CD14-positive monocyte (primary cell): ENCODE measurements at regions not wholly inside any gene's neighbourhood (a gene's known extent, or its start where the extent isn't known, plus 50 kb on each side); places are given as distances from the start of the nearest gene placed in this dataset.
A peak's percentile ranks its signal among the peaks of the same experiment; 100 is the strongest.
"Not testable (repeated sequence)": the region's sequence is repeated elsewhere in the genome, so short reads cannot be mapped to it uniquely, and the experiment has no call there.

Source experiments
- DNase-seq, 3 donors: peaks; one replicate each; pipeline ENCODE4 v3.0.0-alpha.2; 2011 to 2022
- H2AFZ ChIP-seq: 2 replicates; pipeline ENCODE4 v1.6.0; 2012; ENCODE audit warnings: mild to moderate bottlenecking, low read depth, low read length, inconsistent platforms; ENCODE audit not compliant: insufficient read depth, poor library complexity, severe bottlenecking
- H3K27ac ChIP-seq, 2 donors: 1 replicate in 1 of 2; 2 replicates in 1 of 2; pipeline ENCODE4 v1.5.1; 2012 to 2013; ENCODE audit warnings: low read length in 2 of 2, control low read depth in 1 of 2, inconsistent platforms in 1 of 2, low read depth in 1 of 2, mild to moderate bottlenecking in 1 of 2
- H3K27me3 ChIP-seq, 2 donors: one replicate each; pipeline versions ENCODE4 v1.6.0 to v1.6.1; 2011 to 2013; ENCODE audit warnings: low read length in 2 of 2; ENCODE audit not compliant: control insufficient read depth in 2 of 2, insufficient read depth in 2 of 2
- H3K36me3 ChIP-seq, 2 donors: replicated peaks in 1 of 2; 1 replicate in 1 of 2; 2 replicates in 1 of 2; pipeline versions ENCODE4 v1.5.1 to v1.6.1; 2012 to 2013; ENCODE audit warnings: low read length in 2 of 2, control low read depth in 1 of 2, inconsistent platforms in 1 of 2, mild to moderate bottlenecking in 1 of 2; ENCODE audit not compliant: insufficient read depth in 2 of 2, control insufficient read depth in 1 of 2
- H3K4me1 ChIP-seq, 2 donors: 1 replicate in 1 of 2; 2 replicates in 1 of 2; pipeline versions ENCODE4 v1.5.1 to v1.6.1; 2012 to 2013; ENCODE audit warnings: low read length in 2 of 2, control low read depth in 1 of 2, inconsistent platforms in 1 of 2, mild to moderate bottlenecking in 1 of 2, moderate library complexity in 1 of 2; ENCODE audit not compliant: insufficient read depth in 2 of 2, control insufficient read depth in 1 of 2
- H3K4me2 ChIP-seq: replicated peaks from 2 replicates; pipeline ENCODE3; 2012; ENCODE audit warnings: low read length, moderate library complexity, mild to moderate bottlenecking; ENCODE audit not compliant: poor library complexity, severe bottlenecking; ENCODE audit errors: extremely low read depth
- H3K4me3 ChIP-seq, 3 experiments: fragments of 200-600 bp in 1 of 3; sonication (generic) in 1 of 3; replicated peaks in 1 of 3; 1 replicate in 2 of 3; 2 replicates in 1 of 3; pipeline ENCODE4 v1.5.1; 2011 to 2013; ENCODE audit warnings: low read length in 3 of 3, mild to moderate bottlenecking in 3 of 3, control low read depth in 2 of 3, low read depth in 2 of 3, inconsistent platforms in 1 of 3, moderate library complexity in 1 of 3
- H3K79me2 ChIP-seq: 2 replicates; pipeline ENCODE4 v1.6.0; 2012; ENCODE audit warnings: mild to moderate bottlenecking, control low read depth, inconsistent platforms, low read length, moderate library complexity; ENCODE audit not compliant: insufficient read depth
- H3K9ac ChIP-seq: 2 replicates; pipeline ENCODE4 v1.6.0; 2017; ENCODE audit warnings: low read length, mild to moderate bottlenecking; ENCODE audit not compliant: insufficient read depth, poor library complexity, severe bottlenecking
- H3K9me3 ChIP-seq, 2 donors: replicated peaks in 1 of 2; 1 replicate in 1 of 2; 2 replicates in 1 of 2; pipeline versions ENCODE4 v1.5.1 to v1.6.1; 2012 to 2013; ENCODE audit warnings: low read length in 2 of 2, control low read depth in 1 of 2; ENCODE audit not compliant: control insufficient read depth in 1 of 2, insufficient read depth in 1 of 2
- H4K20me1 ChIP-seq: 2 replicates; pipeline ENCODE4 v1.6.0; 2012; ENCODE audit warnings: mild to moderate bottlenecking, low read length, control low read depth, moderate library complexity; ENCODE audit not compliant: insufficient read depth
- H3K27ac Mint-ChIP-seq, 7 donors: one replicate each; pipeline ENCODE4 v1.8.0; 2020; ENCODE audit warnings: mild to moderate bottlenecking in 7 of 7, mixed read lengths in 7 of 7, moderate library complexity in 6 of 7, inconsistent platforms in 2 of 7
- H3K27me3 Mint-ChIP-seq, 3 donors: one replicate each; pipeline ENCODE4 v1.8.0; 2021 to 2022; ENCODE audit warnings: low read depth in 3 of 3, mild to moderate bottlenecking in 3 of 3, mixed read lengths in 3 of 3, moderate library complexity in 3 of 3, inconsistent platforms in 1 of 3
- H3K36me3 Mint-ChIP-seq, 2 donors: one replicate each; pipeline ENCODE4 v1.8.0; 2020; ENCODE audit warnings: mixed read lengths in 2 of 2, inconsistent platforms in 1 of 2, mild to moderate bottlenecking in 1 of 2
- H3K4me1 Mint-ChIP-seq: one replicate; pipeline ENCODE4 v1.8.0; 2020; ENCODE audit warnings: mild to moderate bottlenecking, mixed read lengths
- H3K4me3 Mint-ChIP-seq, 2 donors: one replicate each; pipeline ENCODE4 v1.8.0; 2020; ENCODE audit warnings: mild to moderate bottlenecking in 2 of 2, mixed read lengths in 2 of 2, moderate library complexity in 1 of 2
- H3K9me3 Mint-ChIP-seq, 7 donors: one replicate each; pipeline ENCODE4 v1.8.0; 2020 to 2022; ENCODE audit warnings: mixed read lengths in 7 of 7, mild to moderate bottlenecking in 6 of 7, moderate library complexity in 6 of 7, inconsistent platforms in 2 of 7
- WGBS: methylation state at CpG from one replicate; pipeline ENCODE4 v1.1.5; 2013; ENCODE audit warnings: missing lambda C conversion rate; ENCODE audit not compliant: insufficient coverage; 5-methylcytosine and 5-hydroxymethylcytosine counted together
- intact Hi-C, 2 donors: fragments of 100-400 bp; cut with micrococcal nuclease; formaldehyde crosslinking; loops; one replicate each; pipeline versions ENCODE4 v1.15.0 to v1.15.1; 2023
- TF ChIP-seq, protein P1 (sequence below): fragments of 200-600 bp; IDR thresholded peaks from one replicate; pipeline ENCODE4 v1.8.0; 2022; ENCODE audit warnings: antibody characterized with exemption, mild to moderate bottlenecking

DNA sequence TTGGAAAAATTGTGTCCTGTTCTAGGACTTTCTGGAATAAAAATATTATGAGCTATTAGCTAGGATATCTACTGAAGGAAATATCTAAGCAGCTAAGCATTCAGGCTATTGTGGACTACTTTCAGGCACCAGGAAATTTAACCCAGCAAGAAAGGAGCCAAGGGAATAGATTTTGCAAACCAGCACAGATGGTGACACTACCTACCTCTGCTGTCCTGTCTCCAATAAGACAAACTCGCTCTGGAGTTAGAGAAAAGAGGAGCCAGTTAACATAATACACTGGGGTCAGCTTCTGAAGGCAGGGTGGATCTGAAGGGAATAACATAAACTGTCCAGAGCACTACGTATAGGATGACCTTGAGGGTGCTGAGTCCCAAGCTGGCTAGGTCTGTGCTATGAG lies 223.7 kb upstream of the PRSS58 start:
- Mint-ChIP-seq H3K36me3 (no peaks in the 10 kb centered on the region), H3K27me3 (no peaks in the 10 kb centered on the region), H3K4me1 (peaks cover 47% of the 10 kb centered on the region), H3K9me3 (no peaks in the 10 kb centered on the region), H3K27ac (peak overlapping the region in 1 of 7 donors; percentile 1), H3K4me3 (no peak overlapping the region)
- 100% methylated on average over 1 of the region's 2 CpGs for whole genome bisulfite sequencing
- no peaks in the 10 kb centered on the region for H3K36me3 ChIP-seq
- H3K4me2 ChIP-seq = no peak overlapping the region
- intact Hi-C loops = no loop called here
- H3K27ac ChIP-seq = no peak overlapping the region
- no peak overlapping the region for H3K4me3 ChIP-seq
- no peak for DNase-seq
- no peaks in the 10 kb centered on the region for H3K9me3 ChIP-seq
- H3K4me1 ChIP-seq = peaks cover 38 to 44% of the 10 kb centered on the region in 2 donors
- no peaks in the 10 kb centered on the region for H4K20me1 ChIP-seq
- no peaks in the 10 kb centered on the region for H3K27me3 ChIP-seq
- H2AFZ ChIP-seq = no peak overlapping the region
- H3K9ac ChIP-seq = no peak overlapping the region
- TF ChIP-seq, protein P1, sequence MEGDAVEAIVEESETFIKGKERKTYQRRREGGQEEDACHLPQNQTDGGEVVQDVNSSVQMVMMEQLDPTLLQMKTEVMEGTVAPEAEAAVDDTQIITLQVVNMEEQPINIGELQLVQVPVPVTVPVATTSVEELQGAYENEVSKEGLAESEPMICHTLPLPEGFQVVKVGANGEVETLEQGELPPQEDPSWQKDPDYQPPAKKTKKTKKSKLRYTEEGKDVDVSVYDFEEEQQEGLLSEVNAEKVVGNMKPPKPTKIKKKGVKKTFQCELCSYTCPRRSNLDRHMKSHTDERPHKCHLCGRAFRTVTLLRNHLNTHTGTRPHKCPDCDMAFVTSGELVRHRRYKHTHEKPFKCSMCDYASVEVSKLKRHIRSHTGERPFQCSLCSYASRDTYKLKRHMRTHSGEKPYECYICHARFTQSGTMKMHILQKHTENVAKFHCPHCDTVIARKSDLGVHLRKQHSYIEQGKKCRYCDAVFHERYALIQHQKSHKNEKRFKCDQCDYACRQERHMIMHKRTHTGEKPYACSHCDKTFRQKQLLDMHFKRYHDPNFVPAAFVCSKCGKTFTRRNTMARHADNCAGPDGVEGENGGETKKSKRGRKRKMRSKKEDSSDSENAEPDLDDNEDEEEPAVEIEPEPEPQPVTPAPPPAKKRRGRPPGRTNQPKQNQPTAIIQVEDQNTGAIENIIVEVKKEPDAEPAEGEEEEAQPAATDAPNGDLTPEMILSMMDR = no peak
- H3K79me2 ChIP-seq = no peaks in the 10 kb centered on the region

DNA sequence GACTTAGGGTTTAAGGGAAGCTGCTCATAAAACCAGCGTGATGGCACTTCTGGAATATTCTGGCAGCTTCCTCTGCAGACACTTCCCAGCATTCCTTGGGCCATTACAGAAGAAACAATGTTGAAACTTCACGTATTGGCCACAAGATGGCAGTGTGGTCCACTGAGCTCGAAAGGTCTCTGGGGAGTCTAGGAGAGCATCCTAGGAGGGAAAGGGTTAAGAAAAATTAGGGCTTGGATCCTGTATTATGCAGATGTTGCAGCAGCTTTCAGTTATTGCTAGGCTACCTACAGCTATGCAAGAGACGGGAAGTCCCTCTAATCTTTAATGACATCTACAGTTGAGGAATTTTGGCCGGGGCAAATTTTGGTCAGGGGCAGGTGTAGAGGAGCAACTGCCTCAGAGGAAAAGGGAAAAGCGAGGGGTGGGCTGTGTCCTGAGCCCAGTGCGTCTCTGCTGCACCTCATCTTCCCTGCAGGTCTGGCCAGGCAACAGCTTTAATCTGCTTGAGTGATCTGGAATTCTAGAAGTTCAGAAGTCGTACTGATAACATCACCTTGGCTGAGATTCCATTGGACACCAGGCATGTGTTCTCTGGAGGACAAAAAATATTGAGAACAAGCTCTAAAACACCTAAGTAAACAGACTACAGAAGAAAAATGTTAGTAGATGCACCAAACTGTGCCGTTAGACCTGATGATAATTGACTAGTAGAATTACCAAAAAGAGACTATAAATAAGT lies 220.8 kb upstream of the PRSS58 start:
- peak; percentile 40 to 62 (median 58) for DNase-seq
- H3K36me3 ChIP-seq = no peaks in the 10 kb centered on the region
- Mint-ChIP-seq H3K27me3 (no peaks in the 10 kb centered on the region), H3K36me3 (no peaks in the 10 kb centered on the region), H3K4me3 (peak overlapping the region in 1 of 2 donors; percentile 74), H3K27ac (peak overlapping the region in 1 of 7 donors; percentile 46), H3K9me3 (no peaks in the 10 kb centered on the region), H3K4me1 (peaks cover 44% of the 10 kb centered on the region)
- H3K27ac ChIP-seq = no peak overlapping the region
- H3K4me3 ChIP-seq = peak overlapping the region in 1 of 3 experiments; percentile 30
- 19% methylated on average over 4 of the region's 9 CpGs for WGBS
- no peaks in the 10 kb centered on the region for H4K20me1 ChIP-seq
- TF ChIP-seq, protein P1 = peak; percentile 83
- peak overlapping the region; percentile 27 for H2AFZ ChIP-seq
- no peaks in the 10 kb centered on the region for H3K27me3 ChIP-seq
- no peak overlapping the region for H3K9ac ChIP-seq
- intact Hi-C loops = no loop called here
- no peaks in the 10 kb centered on the region for H3K9me3 ChIP-seq
- H3K79me2 ChIP-seq = no peaks in the 10 kb centered on the region
- peaks cover 31 to 38% of the 10 kb centered on the region in 2 donors for H3K4me1 ChIP-seq
- H3K4me2 ChIP-seq = peak overlapping the region; percentile 39

GRCh38 chr7:142477801-142478200 lies 219.9 kb upstream of the PRSS58 start:
- Histone ChIP-seq H3K4me2 (peak overlapping the region; percentile 19), H2AFZ (peak overlapping the region; percentile 68), H3K4me1 (peaks cover 32 to 42% of the 10 kb centered on the region in 2 donors)
- H3K9ac ChIP-seq, H4K20me1 ChIP-seq, H3K9me3 Mint-ChIP-seq, H3K27me3 ChIP-seq, H3K36me3 ChIP-seq, H3K4me3 ChIP-seq, intact Hi-C loops, H3K79me2 ChIP-seq, DNase-seq, H3K27ac ChIP-seq, H3K27me3 Mint-ChIP-seq, H3K9me3 ChIP-seq, H3K36me3 Mint-ChIP-seq: not testable (repeated sequence)
- no CpG with 5 or more reads among the region's 5 CpGs for WGBS
- peak overlapping the region in 1 of 2 donors; percentile 29 for H3K4me3 Mint-ChIP-seq
- H3K27ac Mint-ChIP-seq = peak overlapping the region in 1 of 7 donors; percentile 46
- H3K4me1 Mint-ChIP-seq = peaks cover 47% of the 10 kb centered on the region
